HL-60 (cell line): ENCODE measurements at regions not wholly inside any gene's neighbourhood (a gene's known extent, or its start where the extent isn't known, plus 50 kb on each side); places are given as distances from the start of the nearest gene placed in this dataset.

Experiments
- POLR2AphosphoS5 ChIP-seq: IDR thresholded peaks from 2 replicates; pipeline ENCODE4 v1.6.1; 2012; ENCODE audit warnings: low read depth
- SPI1 ChIP-seq: IDR thresholded peaks from 2 replicates; pipeline ENCODE4 v1.6.1; 2012; ENCODE audit warnings: low read depth, mild to moderate bottlenecking, borderline replicate concordance
- TF ChIP-seq, protein P1 (sequence below): IDR thresholded peaks from one replicate; pipeline ENCODE4 v1.5.1; 2011; ENCODE audit warnings: low read length, control low read depth, inconsistent platforms; ENCODE audit not compliant: insufficient read depth
- TF ChIP-seq, protein P2 (sequence below): IDR thresholded peaks from 2 replicates; pipeline ENCODE4 v1.6.1; 2012; ENCODE audit warnings: low read depth; ENCODE audit not compliant: insufficient replicate concordance

- TF ChIP-seq, protein P1, sequence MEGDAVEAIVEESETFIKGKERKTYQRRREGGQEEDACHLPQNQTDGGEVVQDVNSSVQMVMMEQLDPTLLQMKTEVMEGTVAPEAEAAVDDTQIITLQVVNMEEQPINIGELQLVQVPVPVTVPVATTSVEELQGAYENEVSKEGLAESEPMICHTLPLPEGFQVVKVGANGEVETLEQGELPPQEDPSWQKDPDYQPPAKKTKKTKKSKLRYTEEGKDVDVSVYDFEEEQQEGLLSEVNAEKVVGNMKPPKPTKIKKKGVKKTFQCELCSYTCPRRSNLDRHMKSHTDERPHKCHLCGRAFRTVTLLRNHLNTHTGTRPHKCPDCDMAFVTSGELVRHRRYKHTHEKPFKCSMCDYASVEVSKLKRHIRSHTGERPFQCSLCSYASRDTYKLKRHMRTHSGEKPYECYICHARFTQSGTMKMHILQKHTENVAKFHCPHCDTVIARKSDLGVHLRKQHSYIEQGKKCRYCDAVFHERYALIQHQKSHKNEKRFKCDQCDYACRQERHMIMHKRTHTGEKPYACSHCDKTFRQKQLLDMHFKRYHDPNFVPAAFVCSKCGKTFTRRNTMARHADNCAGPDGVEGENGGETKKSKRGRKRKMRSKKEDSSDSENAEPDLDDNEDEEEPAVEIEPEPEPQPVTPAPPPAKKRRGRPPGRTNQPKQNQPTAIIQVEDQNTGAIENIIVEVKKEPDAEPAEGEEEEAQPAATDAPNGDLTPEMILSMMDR, result no peak
- no peak for TF ChIP-seq POLR2AphosphoS5
- TF ChIP-seq, protein P2, sequence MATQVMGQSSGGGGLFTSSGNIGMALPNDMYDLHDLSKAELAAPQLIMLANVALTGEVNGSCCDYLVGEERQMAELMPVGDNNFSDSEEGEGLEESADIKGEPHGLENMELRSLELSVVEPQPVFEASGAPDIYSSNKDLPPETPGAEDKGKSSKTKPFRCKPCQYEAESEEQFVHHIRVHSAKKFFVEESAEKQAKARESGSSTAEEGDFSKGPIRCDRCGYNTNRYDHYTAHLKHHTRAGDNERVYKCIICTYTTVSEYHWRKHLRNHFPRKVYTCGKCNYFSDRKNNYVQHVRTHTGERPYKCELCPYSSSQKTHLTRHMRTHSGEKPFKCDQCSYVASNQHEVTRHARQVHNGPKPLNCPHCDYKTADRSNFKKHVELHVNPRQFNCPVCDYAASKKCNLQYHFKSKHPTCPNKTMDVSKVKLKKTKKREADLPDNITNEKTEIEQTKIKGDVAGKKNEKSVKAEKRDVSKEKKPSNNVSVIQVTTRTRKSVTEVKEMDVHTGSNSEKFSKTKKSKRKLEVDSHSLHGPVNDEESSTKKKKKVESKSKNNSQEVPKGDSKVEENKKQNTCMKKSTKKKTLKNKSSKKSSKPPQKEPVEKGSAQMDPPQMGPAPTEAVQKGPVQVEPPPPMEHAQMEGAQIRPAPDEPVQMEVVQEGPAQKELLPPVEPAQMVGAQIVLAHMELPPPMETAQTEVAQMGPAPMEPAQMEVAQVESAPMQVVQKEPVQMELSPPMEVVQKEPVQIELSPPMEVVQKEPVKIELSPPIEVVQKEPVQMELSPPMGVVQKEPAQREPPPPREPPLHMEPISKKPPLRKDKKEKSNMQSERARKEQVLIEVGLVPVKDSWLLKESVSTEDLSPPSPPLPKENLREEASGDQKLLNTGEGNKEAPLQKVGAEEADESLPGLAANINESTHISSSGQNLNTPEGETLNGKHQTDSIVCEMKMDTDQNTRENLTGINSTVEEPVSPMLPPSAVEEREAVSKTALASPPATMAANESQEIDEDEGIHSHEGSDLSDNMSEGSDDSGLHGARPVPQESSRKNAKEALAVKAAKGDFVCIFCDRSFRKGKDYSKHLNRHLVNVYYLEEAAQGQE, result no peak
- no peak for TF ChIP-seq SPI1
Measured at GRCh38 chr1:5670590-5671350, 321.5 kb downstream of the NPHP4 start.
